ENCODE measurements at regions not wholly inside any gene's neighbourhood (a gene's known extent, or its start where the extent isn't known, plus 50 kb on each side); places are given as distances from the start of the nearest gene placed in this dataset.

GRCh38 chr13:104898484-104898883 lies 1637.0 kb downstream of the EFNB2 start:
- no peak for DNase-seq
- no peak for TF ChIP-seq CTCF (conservative IDR thresholded peaks at IDR 0.05)
- Mint-ChIP-seq H3K4me1 (no peaks in the 10 kb centered on the region), H3K27ac (no peak overlapping the region), H3K27me3 (ENCODE audit: insufficient read depth) (no peaks in the 10 kb centered on the region), H3K36me3 (ENCODE audit: low read depth) (no peaks in the 10 kb centered on the region), H3K4me3 (no peak overlapping the region), H3K9me3 (no peaks in the 10 kb centered on the region)
- Histone ChIP-seq H3K4me1 (ENCODE audit: control insufficient read depth, insufficient read depth, low read length) (no peaks in the 10 kb centered on the region), H3K9ac (ENCODE audit: extremely low read depth, low read length, poor library complexity, severe bottlenecking) (no peak overlapping the region), H3K27me3 (ENCODE audit: control insufficient read depth, insufficient read depth, low read length, poor library complexity, severe bottlenecking) (no peaks in the 10 kb centered on the region), H3K36me3 (ENCODE audit: control insufficient read depth, insufficient read depth, low read length) (no peaks in the 10 kb centered on the region), H3K27ac (ENCODE audit: low read depth, low read length) (no peak overlapping the region), H3K9me3 (ENCODE audit: control insufficient read depth, low read length) (no peaks in the 10 kb centered on the region), H3K4me3 (ENCODE audit: low read length) (no peak overlapping the region)
- WGBS, 2 experiments (ENCODE audit: insufficient coverage in 1 of 2, insufficient read length in 1 of 2), result 98 to 100% methylated on average over 3 of the region's 3 CpGs

GRCh38 chr13:104895521-104895920 lies 1639.9 kb downstream of the EFNB2 start:
- H3K36me3 ChIP-seq (ENCODE audit: control insufficient read depth, insufficient read depth, low read length), result no peaks in the 10 kb centered on the region
- Mint-ChIP-seq H3K4me1 (no peaks in the 10 kb centered on the region), H3K36me3 (ENCODE audit: low read depth) (no peaks in the 10 kb centered on the region), H3K27me3 (ENCODE audit: insufficient read depth) (no peaks in the 10 kb centered on the region), H3K27ac (no peak overlapping the region), H3K4me3 (no peak overlapping the region), H3K9me3 (no peaks in the 10 kb centered on the region)
- no peaks in the 10 kb centered on the region for H3K9me3 ChIP-seq (ENCODE audit: control insufficient read depth, low read length)
- WGBS, 2 experiments (ENCODE audit: insufficient coverage in 1 of 2, insufficient read length in 1 of 2), result 78 to 94% methylated on average over 1 of the region's 1 CpG
- no peak overlapping the region for H3K4me3 ChIP-seq (ENCODE audit: low read length)
- H3K4me1 ChIP-seq (ENCODE audit: control insufficient read depth, insufficient read depth, low read length), result no peaks in the 10 kb centered on the region
- H3K27ac ChIP-seq (ENCODE audit: low read depth, low read length), result no peak overlapping the region
- no peaks in the 10 kb centered on the region for H3K27me3 ChIP-seq (ENCODE audit: control insufficient read depth, insufficient read depth, low read length, poor library complexity, severe bottlenecking)
- DNase-seq, result no peak
- no peak overlapping the region for H3K9ac ChIP-seq (ENCODE audit: extremely low read depth, low read length, poor library complexity, severe bottlenecking)
- no peak for TF ChIP-seq CTCF (conservative IDR thresholded peaks at IDR 0.05)

- H3K27ac ChIP-seq (ENCODE audit: low read depth, low read length), result peak overlapping the region; percentile 79
- H3K36me3 ChIP-seq (ENCODE audit: control insufficient read depth, insufficient read depth, low read length), result no peaks in the 10 kb centered on the region
- no peak overlapping the region for H3K4me3 ChIP-seq (ENCODE audit: low read length)
- H3K9me3 ChIP-seq (ENCODE audit: control insufficient read depth, low read length), result no peaks in the 10 kb centered on the region
- H3K9ac ChIP-seq (ENCODE audit: extremely low read depth, low read length, poor library complexity, severe bottlenecking), result no peak overlapping the region
- no peak overlapping the region for H3K4me3 Mint-ChIP-seq
- H3K27me3 ChIP-seq (ENCODE audit: control insufficient read depth, insufficient read depth, low read length, poor library complexity, severe bottlenecking), result no peaks in the 10 kb centered on the region
- no peaks in the 10 kb centered on the region for H3K27me3 Mint-ChIP-seq (ENCODE audit: insufficient read depth)
- 81% methylated on average over 2 of the region's 2 CpGs; no CpG with 5 or more reads in 1 of the 2 experiments for WGBS, 2 experiments (ENCODE audit: insufficient coverage in 1 of 2, insufficient read length in 1 of 2)
- H3K36me3 Mint-ChIP-seq (ENCODE audit: low read depth), result no peaks in the 10 kb centered on the region
- DNase-seq, result no peak
- H3K4me1 Mint-ChIP-seq, result peaks cover 27% of the 10 kb centered on the region
- H3K9me3 Mint-ChIP-seq, result peaks cover 4% of the 10 kb centered on the region
- H3K4me1 ChIP-seq (ENCODE audit: control insufficient read depth, insufficient read depth, low read length), result peaks cover 6% of the 10 kb centered on the region
- H3K27ac Mint-ChIP-seq, result no peak overlapping the region
- TF ChIP-seq CTCF (conservative IDR thresholded peaks at IDR 0.05), result no peak
These were observed 1660.3 kb downstream of the EFNB2 start for GRCh38 chr13:104875038-104875754.

Measured in endodermal cell (in vitro differentiated cells).